NCI-H1417 treated with DMSO at 0.1 percent for 48 hours (cell line): ENCODE measurements at regions not wholly inside any gene's neighbourhood (a gene's known extent, or its start where the extent isn't known, plus 50 kb on each side); places are given as distances from the start of the nearest gene placed in this dataset.

Experiments
- DNase-seq: peaks from one replicate; lab custom pipeline; 2025; lab: John Stamatoyannopoulos, UW

GRCh38 chr11:131232261-131232660, 138.2 kb upstream of the NTM start:
- DNase-seq, result no peak

GRCh38 chr11:131234221-131234620, 136.2 kb upstream of the NTM start:
- DNase-seq, result no peak

GRCh38 chr11:131235328-131236298, 134.8 kb upstream of the NTM start:
- DNase-seq, result no peak

GRCh38 chr11:131240421-131240820, 130.0 kb upstream of the NTM start:
- DNase-seq, result no peak

- no peak for DNase-seq
Measured at GRCh38 chr11:131242476-131243000, 127.9 kb upstream of the NTM start.

GRCh38 chr11:131246156-131246555, 124.3 kb upstream of the NTM start:
- DNase-seq, result no peak

- no peak for DNase-seq
Measured at GRCh38 chr11:131246663-131247062, 123.8 kb upstream of the NTM start.

GRCh38 chr11:131248588-131248987, 121.8 kb upstream of the NTM start:
- DNase-seq, result no peak

- DNase-seq, result no peak
Measured at GRCh38 chr11:131253142-131253655, 117.2 kb upstream of the NTM start.

GRCh38 chr11:131253656-131254151, 116.7 kb upstream of the NTM start:
- no peak for DNase-seq

GRCh38 chr11:131254254-131254653, 116.2 kb upstream of the NTM start:
- no peak for DNase-seq

GRCh38 chr11:131274233-131274632, 96.2 kb upstream of the NTM start:
- no peak for DNase-seq

GRCh38 chr11:131275580-131275979, 94.8 kb upstream of the NTM start:
- DNase-seq, result no peak

- no peak for DNase-seq
Measured at GRCh38 chr11:131278472-131278871, 91.9 kb upstream of the NTM start.

- DNase-seq, result no peak
Measured at GRCh38 chr11:131279654-131280384, 90.6 kb upstream of the NTM start.

- DNase-seq, result no peak
Measured at GRCh38 chr11:131281316-131281715, 89.1 kb upstream of the NTM start.

- DNase-seq, result no peak
Measured at GRCh38 chr11:131284041-131284440, 86.4 kb upstream of the NTM start.

GRCh38 chr11:131288521-131289091, 81.8 kb upstream of the NTM start:
- DNase-seq, result peak; percentile 70

- DNase-seq, result no peak
Measured at GRCh38 chr11:131290185-131290584, 80.2 kb upstream of the NTM start.

GRCh38 chr11:131295986-131296385, 74.4 kb upstream of the NTM start:
- DNase-seq, result no peak

GRCh38 chr11:131297441-131297840, 73.0 kb upstream of the NTM start:
- DNase-seq, result no peak
